Caco-2 (cell line): ENCODE measurements at regions not wholly inside any gene's neighbourhood (a gene's known extent, or its start where the extent isn't known, plus 50 kb on each side); places are given as distances from the start of the nearest gene placed in this dataset.

ENCODE experiments used
- BruUV-seq: library from RNA; stranded (reverse); fragments of 400-500 nt; replicated peaks from 2 replicates; lab custom pipeline; 2021; lab: Mats Ljungman, UMichigan
- CTCF ChIA-PET: fragments of 300-600 bp; sonication (Branson Sonifier 250); formaldehyde crosslinking; loops from one replicate; lab custom pipeline; 2022; ENCODE audit warnings: antibody characterized with exemption; lab: Charles Lee
- POLR2A ChIA-PET: fragments of 300-600 bp; sonication (Branson Sonifier 250); formaldehyde crosslinking; loops from one replicate; lab custom pipeline; 2022; ENCODE audit warnings: antibody characterized with exemption; lab: Charles Lee
- DNase-seq, 2 experiments: peaks; one replicate each; pipeline versions ENCODE4 v3.0.0 to v3.0.0-alpha.2; 2020 to 2022
- H3K27me3 ChIP-seq: replicated peaks from 2 replicates; pipeline ENCODE4 v1.6.0; 2011; ENCODE audit warnings: low read length; ENCODE audit not compliant: control insufficient read depth, insufficient read depth
- H3K36me3 ChIP-seq: 2 replicates; pipeline ENCODE4 v1.5.1; 2011; ENCODE audit warnings: low read length; ENCODE audit not compliant: control insufficient read depth, insufficient read depth
- H3K4me1 ChIP-seq: fragments of 250-450 bp; sonication (Bioruptor Pico); 2 replicates; pipeline ENCODE4 v1.5.1; 2020; ENCODE audit warnings: mild to moderate bottlenecking
- H3K4me3 ChIP-seq: 2 replicates; pipeline ENCODE4 v1.5.1; 2011; ENCODE audit warnings: low read depth, mild to moderate bottlenecking, control low read depth, low read length
- H3K9me3 ChIP-seq: fragments of 250-450 bp; sonication (Bioruptor Pico); 2 replicates; pipeline ENCODE4 v1.5.1; 2020; ENCODE audit warnings: mild to moderate bottlenecking, moderate library complexity
- H3K27ac Mint-ChIP-seq: one replicate; pipeline ENCODE4 v1.8.0; 2022; ENCODE audit warnings: mixed read lengths; ENCODE audit not compliant: unreplicated experiment
- H3K27me3 Mint-ChIP-seq: one replicate; pipeline ENCODE4 v1.8.0; 2022; ENCODE audit warnings: mixed read lengths; ENCODE audit not compliant: insufficient read depth, unreplicated experiment
- H3K36me3 Mint-ChIP-seq: one replicate; pipeline ENCODE4 v1.8.0; 2022; ENCODE audit warnings: mild to moderate bottlenecking, mixed read lengths; ENCODE audit not compliant: insufficient read depth, unreplicated experiment
- H3K4me1 Mint-ChIP-seq: one replicate; pipeline ENCODE4 v1.8.0; 2022; ENCODE audit warnings: low read depth, mixed read lengths; ENCODE audit not compliant: unreplicated experiment
- H3K4me3 Mint-ChIP-seq: one replicate; pipeline ENCODE4 v1.8.0; 2022; ENCODE audit warnings: mild to moderate bottlenecking, moderate library complexity, mixed read lengths; ENCODE audit not compliant: unreplicated experiment
- H3K9me3 Mint-ChIP-seq: one replicate; pipeline ENCODE4 v1.8.0; 2022; ENCODE audit warnings: mixed read lengths; ENCODE audit not compliant: unreplicated experiment
- intact Hi-C: fragments of 100-400 bp; cut with micrococcal nuclease; formaldehyde crosslinking; loops from one replicate; pipeline ENCODE4 v1.10.0; 2022; ENCODE audit not compliant: unreplicated experiment
- TF ChIP-seq, protein P1 (sequence below), 2 experiments: fragments of 200-600 bp in 1 of 2; IDR thresholded peaks; 1 replicate in 1 of 2; 2 replicates in 1 of 2; pipeline versions ENCODE4 v1.5.1 to v1.8.0; 2011 to 2022; ENCODE audit warnings: antibody characterized with exemption in 1 of 2, control low read depth in 1 of 2, inconsistent platforms in 1 of 2, low read depth in 1 of 2, low read length in 1 of 2, mild to moderate bottlenecking in 1 of 2, moderate library complexity in 1 of 2; ENCODE audit not compliant: insufficient read depth in 1 of 2, severe bottlenecking in 1 of 2, unreplicated experiment in 1 of 2

GRCh38 chr6:149196091-149196490 lies 121.4 kb upstream of the TAB2 start:
- CTCF ChIA-PET = interaction anchor here (1.0 kb wide), 1 partner anchor 236 kb away, joined by 3 read pairs; no protein-coding TSS in a partner anchor
- no peaks in the 10 kb centered on the region for H3K27me3 ChIP-seq
- H3K36me3 Mint-ChIP-seq = no peaks in the 10 kb centered on the region
- H3K36me3 ChIP-seq = no peaks in the 10 kb centered on the region
- H3K9me3 Mint-ChIP-seq = peaks cover 9% of the 10 kb centered on the region
- TF ChIP-seq, protein P1, sequence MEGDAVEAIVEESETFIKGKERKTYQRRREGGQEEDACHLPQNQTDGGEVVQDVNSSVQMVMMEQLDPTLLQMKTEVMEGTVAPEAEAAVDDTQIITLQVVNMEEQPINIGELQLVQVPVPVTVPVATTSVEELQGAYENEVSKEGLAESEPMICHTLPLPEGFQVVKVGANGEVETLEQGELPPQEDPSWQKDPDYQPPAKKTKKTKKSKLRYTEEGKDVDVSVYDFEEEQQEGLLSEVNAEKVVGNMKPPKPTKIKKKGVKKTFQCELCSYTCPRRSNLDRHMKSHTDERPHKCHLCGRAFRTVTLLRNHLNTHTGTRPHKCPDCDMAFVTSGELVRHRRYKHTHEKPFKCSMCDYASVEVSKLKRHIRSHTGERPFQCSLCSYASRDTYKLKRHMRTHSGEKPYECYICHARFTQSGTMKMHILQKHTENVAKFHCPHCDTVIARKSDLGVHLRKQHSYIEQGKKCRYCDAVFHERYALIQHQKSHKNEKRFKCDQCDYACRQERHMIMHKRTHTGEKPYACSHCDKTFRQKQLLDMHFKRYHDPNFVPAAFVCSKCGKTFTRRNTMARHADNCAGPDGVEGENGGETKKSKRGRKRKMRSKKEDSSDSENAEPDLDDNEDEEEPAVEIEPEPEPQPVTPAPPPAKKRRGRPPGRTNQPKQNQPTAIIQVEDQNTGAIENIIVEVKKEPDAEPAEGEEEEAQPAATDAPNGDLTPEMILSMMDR (IDR thresholded peaks at IDR 0.05; ENCODE audit: insufficient read depth in 1 of 2, low read depth in 1 of 2, low read length in 1 of 2, severe bottlenecking in 1 of 2, unreplicated experiment in 1 of 2) = no peak
- DNase-seq = no peak
- H3K4me1 Mint-ChIP-seq = no peaks in the 10 kb centered on the region
- POLR2A ChIA-PET = no interaction called here
- H3K27ac Mint-ChIP-seq = no peak overlapping the region
- no peak overlapping the region for H3K4me3 ChIP-seq
- no peak overlapping the region for H3K4me3 Mint-ChIP-seq
- H3K27me3 Mint-ChIP-seq = no peaks in the 10 kb centered on the region
- intact Hi-C loops = no loop called here
- H3K9me3 ChIP-seq = no peaks in the 10 kb centered on the region; the same call in 1 of the 2 replicates
- H3K4me1 ChIP-seq = no peaks in the 10 kb centered on the region
- BruUV-seq = no TSS peak

DNA sequence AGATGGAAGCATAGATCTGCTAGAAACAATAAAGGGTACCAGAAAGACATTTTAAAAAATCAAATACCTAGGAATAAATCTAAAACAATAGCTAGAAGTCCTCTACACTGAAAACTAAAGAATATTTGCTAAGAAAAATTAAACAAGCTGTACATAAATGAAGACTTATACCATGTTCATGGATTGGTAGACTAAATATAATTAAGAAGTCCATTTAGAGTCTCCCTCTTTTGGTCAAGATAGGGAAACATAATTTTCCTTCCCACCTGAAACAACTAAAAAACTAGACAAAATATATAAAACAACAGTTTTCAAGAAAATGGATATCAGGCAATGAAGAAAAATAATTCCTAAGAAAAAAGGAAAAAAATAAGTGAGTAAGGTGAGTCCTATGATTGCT lies 120.0 kb upstream of the TAB2 start:
- Mint-ChIP-seq H3K27me3 (no peaks in the 10 kb centered on the region), H3K36me3 (no peaks in the 10 kb centered on the region), H3K4me1 (no peaks in the 10 kb centered on the region), H3K9me3 (peaks cover 9% of the 10 kb centered on the region), H3K4me3 (no peak overlapping the region), H3K27ac (no peak overlapping the region)
- no peaks in the 10 kb centered on the region for H3K36me3 ChIP-seq
- POLR2A ChIA-PET = no interaction called here
- no peaks in the 10 kb centered on the region for H3K9me3 ChIP-seq
- intact Hi-C loops = no loop called here
- no peaks in the 10 kb centered on the region for H3K27me3 ChIP-seq
- H3K4me1 ChIP-seq = no peaks in the 10 kb centered on the region
- no peak overlapping the region for H3K4me3 ChIP-seq
- BruUV-seq = no TSS peak
- TF ChIP-seq, protein P1 (IDR thresholded peaks at IDR 0.05; ENCODE audit: insufficient read depth in 1 of 2, low read depth in 1 of 2, low read length in 1 of 2, severe bottlenecking in 1 of 2, unreplicated experiment in 1 of 2) = no peak
- DNase-seq = no peak
- CTCF ChIA-PET = no interaction called here

GRCh38 chr6:149198265-149198664 lies 119.2 kb upstream of the TAB2 start:
- no peaks in the 10 kb centered on the region for H3K4me1 Mint-ChIP-seq
- intact Hi-C loops = no loop called here
- DNase-seq = no peak
- ChIA-PET CTCF (no interaction called here), POLR2A (no interaction called here)
- H3K4me1 ChIP-seq = no peaks in the 10 kb centered on the region
- TF ChIP-seq, protein P1 (IDR thresholded peaks at IDR 0.05; ENCODE audit: insufficient read depth in 1 of 2, low read depth in 1 of 2, low read length in 1 of 2, severe bottlenecking in 1 of 2, unreplicated experiment in 1 of 2) = no peak
- no peaks in the 10 kb centered on the region for H3K36me3 ChIP-seq
- H3K27me3 Mint-ChIP-seq = no peaks in the 10 kb centered on the region
- H3K4me3 ChIP-seq = no peak overlapping the region
- no TSS peak for BruUV-seq
- no peak overlapping the region for H3K27ac Mint-ChIP-seq
- no peak overlapping the region for H3K4me3 Mint-ChIP-seq
- H3K9me3 Mint-ChIP-seq = peaks cover 9% of the 10 kb centered on the region
- no peaks in the 10 kb centered on the region for H3K36me3 Mint-ChIP-seq
- H3K9me3 ChIP-seq = no peaks in the 10 kb centered on the region
- no peaks in the 10 kb centered on the region for H3K27me3 ChIP-seq
